ENCODE measurements at regions not wholly inside any gene's neighbourhood (a gene's known extent, or its start where the extent isn't known, plus 50 kb on each side); places are given as distances from the start of the nearest gene placed in this dataset.

DNA sequence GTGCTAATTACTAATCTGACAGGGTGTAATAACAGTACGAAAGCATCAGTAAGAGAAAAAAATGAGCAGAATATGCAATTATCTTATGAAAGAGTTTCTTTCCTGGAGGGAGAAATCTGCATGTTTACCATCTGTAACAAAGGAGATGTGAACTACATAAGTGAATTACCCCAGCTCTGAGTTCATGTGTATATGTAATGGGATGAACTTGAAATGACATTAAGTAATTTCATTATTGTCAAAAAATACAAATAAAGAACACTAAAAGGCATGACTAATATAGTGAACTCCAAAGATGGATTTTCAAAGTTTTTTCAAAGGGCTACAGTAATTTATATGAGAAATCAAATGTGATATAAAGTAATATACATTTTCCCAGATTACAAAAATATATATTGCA lies 944.0 kb downstream of the MAT2B start:
- Histone ChIP-seq H4K20me1 (ENCODE audit: control insufficient read depth, insufficient read depth) (no peaks in the 10 kb centered on the region), H3K4me3 (no peak overlapping the region), H3K9ac (ENCODE audit: control insufficient read depth, insufficient read depth, low read length) (no peak overlapping the region), H3K79me2 (ENCODE audit: control insufficient read depth, insufficient read depth, low read length) (no peaks in the 10 kb centered on the region), H3K4me1 (ENCODE audit: control insufficient read depth, insufficient read depth, low read length) (no peaks in the 10 kb centered on the region), H3K27ac (ENCODE audit: control insufficient read depth, insufficient read depth) (no peak overlapping the region), H3K9me3 (replicated peaks; ENCODE audit: control insufficient read depth, insufficient read depth, low read length) (no peaks in the 10 kb centered on the region), H2AFZ (ENCODE audit: control insufficient read depth, low read depth, low read length) (no peak overlapping the region), H3K27me3 (replicated peaks in 1 of 2; ENCODE audit: control insufficient read depth in 2 of 2, insufficient read depth in 2 of 2, low read length in 1 of 2) (no peaks in the 10 kb centered on the region), H3K36me3 (ENCODE audit: control insufficient read depth in 2 of 2, insufficient read depth in 2 of 2, low read length in 1 of 2) (no peaks in the 10 kb centered on the region), H3K4me2 (ENCODE audit: control insufficient read depth, insufficient read depth) (no peak overlapping the region)
- CTCF ChIA-PET = no interaction called here
- ATAC-seq (no peak), FAIRE-seq (no peak), DNase-seq (ENCODE audit: low read depth, low spot score) (no peak)
- no peak for TF ChIP-seq MTA2 (IDR thresholded peaks at IDR 0.05; ENCODE audit: low read depth)
- TF ChIP-seq PRDM15 (CRISPR knock-in tag; IDR thresholded peaks at IDR 0.05) = no peak
- no peak for TF ChIP-seq SUZ12 (IDR thresholded peaks at IDR 0.05; ENCODE audit: unreplicated experiment)
- no peak for TF ChIP-seq TARDBP (IDR thresholded peaks at IDR 0.05; ENCODE audit: borderline replicate concordance)
- no peak for TF ChIP-seq NR2C1 (IDR thresholded peaks at IDR 0.05)
- TF ChIP-seq MEF2A (IDR thresholded peaks at IDR 0.05; ENCODE audit: insufficient read depth, low read depth, low read length) = no peak
- TF ChIP-seq, protein P1, sequence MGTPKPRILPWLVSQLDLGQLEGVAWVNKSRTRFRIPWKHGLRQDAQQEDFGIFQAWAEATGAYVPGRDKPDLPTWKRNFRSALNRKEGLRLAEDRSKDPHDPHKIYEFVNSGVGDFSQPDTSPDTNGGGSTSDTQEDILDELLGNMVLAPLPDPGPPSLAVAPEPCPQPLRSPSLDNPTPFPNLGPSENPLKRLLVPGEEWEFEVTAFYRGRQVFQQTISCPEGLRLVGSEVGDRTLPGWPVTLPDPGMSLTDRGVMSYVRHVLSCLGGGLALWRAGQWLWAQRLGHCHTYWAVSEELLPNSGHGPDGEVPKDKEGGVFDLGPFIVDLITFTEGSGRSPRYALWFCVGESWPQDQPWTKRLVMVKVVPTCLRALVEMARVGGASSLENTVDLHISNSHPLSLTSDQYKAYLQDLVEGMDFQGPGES (IDR thresholded peaks at IDR 0.05) = no peak
- no peak for TF ChIP-seq HDGF (IDR thresholded peaks at IDR 0.05)
- TF ChIP-seq ZZZ3 (IDR thresholded peaks at IDR 0.05; ENCODE audit: control insufficient read depth, insufficient read length, low read depth) = no peak
- TF ChIP-seq ZNF687 (IDR thresholded peaks at IDR 0.05) = no peak
- no peak for TF ChIP-seq ZNF217 (IDR thresholded peaks at IDR 0.05)
- no peak for TF ChIP-seq IRF5 (IDR thresholded peaks at IDR 0.05; ENCODE audit: borderline replicate concordance)
- TF ChIP-seq CBX3 (IDR thresholded peaks at IDR 0.05; ENCODE audit: borderline replicate concordance, low read depth) = no peak
- no peak for TF ChIP-seq RCOR1 (conservative IDR thresholded peaks at IDR 0.05; ENCODE audit: low read depth, low read length)
- intact Hi-C loops (cut with micrococcal nuclease; ENCODE audit: unreplicated experiment) = no loop called here
- in situ Hi-C loops (cut with MboI) = no loop called here
- 8% methylated on average over 1 of the region's 1 CpG for WGBS (ENCODE audit: insufficient coverage, insufficient replicate concordance, low lambda C conversion rate, missing lambda C conversion rate)
- RAD21 ChIA-PET (ENCODE audit: unreplicated experiment) = interaction anchor here (1.0 kb wide), 1 partner anchor 23 kb away, joined by 3 read pairs; no protein-coding TSS in a partner anchor
- POLR2A ChIA-PET = no interaction called here
- SMC1A ChIA-PET (ENCODE audit: uncharacterized antibody, unreplicated experiment) = interaction anchor here (0.5 to 1.4 kb wide), 2 partner anchors 43 to 151 kb away, joined by 3 to 4 read pairs; no protein-coding TSS in a partner anchor
- no TSS peak for BruUV-seq (replicated peaks)

Measured in GM12878 (cell line).